Stimulated activated CD4-positive, alpha-beta T cell treated with anti-CD3 and anti-CD28 coated beads, TNF-alpha, amount 100 ng/mL, for 48 hours (primary cell): ENCODE measurements at regions not wholly inside any gene's neighbourhood (a gene's known extent, or its start where the extent isn't known, plus 50 kb on each side); places are given as distances from the start of the nearest gene placed in this dataset.

Experiments used
- DNase-seq, 3 donors: peaks; one replicate each; pipeline ENCODE4 v3.0.0-alpha.2; 2020; ENCODE audit warnings: low read depth in 3 of 3

DNA sequence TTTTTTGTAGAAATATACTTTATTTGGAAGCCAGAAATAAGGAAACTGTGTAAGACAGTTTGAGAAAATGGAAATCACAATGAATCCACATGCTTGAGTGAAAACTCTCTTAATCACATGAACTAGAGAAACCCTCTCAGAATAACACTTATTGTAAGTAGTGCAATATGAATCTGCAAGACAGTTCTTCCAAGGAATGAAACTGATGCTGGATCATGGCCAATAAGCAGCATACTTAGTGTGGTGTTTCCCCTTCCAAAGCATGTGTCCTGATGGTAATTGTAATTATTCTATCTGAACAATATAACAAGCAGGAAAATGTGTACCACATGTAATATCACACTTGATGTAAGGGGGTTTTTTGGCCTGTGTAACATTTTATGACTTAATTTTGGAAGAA lies 1870.5 kb upstream of the TENM3 start:
- no peak for DNase-seq

DNA sequence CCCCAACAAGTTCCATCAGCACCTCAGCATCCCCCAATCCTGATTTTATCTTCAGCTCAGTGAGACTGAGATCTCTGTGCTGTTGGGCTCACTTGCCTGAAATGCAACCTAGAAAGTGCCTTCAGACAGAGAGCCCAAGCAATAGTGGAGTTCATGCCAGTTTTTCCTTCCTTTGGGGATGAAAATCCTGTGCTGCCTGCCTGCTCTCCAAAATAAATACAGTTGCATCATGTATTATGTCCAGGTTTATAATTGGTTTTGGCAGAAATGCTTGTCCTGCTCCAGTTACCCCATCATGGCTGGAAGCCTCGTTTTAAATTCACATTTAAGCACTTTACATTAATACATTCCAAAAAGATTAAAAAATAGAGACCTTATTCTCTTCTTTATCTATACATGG lies 1865.5 kb upstream of the TENM3 start:
- no peak for DNase-seq

DNA sequence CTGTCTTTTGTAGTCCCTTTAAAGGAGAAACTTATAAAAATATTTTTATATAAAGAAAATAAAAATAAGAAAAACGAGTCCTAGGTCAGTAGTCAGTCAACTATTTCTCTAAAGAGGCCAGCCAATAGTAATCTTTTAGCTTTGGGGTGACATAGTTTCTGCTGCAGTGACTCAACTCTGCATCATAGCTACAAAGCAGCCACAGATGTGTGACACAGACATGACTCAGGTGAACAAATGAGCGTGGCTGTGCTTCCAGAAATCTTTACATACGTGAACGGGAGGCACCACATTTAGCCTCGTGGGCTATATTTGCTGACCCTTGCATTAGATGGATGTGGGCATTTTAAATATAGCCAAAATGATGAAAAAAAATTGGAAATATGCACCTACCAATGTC lies 1862.5 kb upstream of the TENM3 start:
- DNase-seq: no peak

DNA sequence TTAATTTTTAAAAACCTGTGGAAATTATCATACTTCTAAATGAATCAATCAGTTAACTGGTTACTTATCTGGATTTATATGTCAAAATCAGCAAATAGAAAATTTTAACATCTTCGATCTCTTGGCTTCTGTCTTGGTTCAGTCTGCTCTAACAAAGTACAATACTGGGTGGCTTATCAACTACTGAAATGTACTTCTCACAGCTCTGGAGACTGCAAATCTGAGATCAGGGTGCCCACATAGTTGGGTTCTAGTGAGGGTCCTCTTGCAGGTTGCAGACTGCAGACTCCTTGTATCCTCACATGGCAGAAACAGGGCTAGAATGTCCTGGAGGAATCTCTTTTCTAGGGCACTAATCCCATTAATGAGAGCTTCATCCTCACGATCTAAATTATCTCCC lies 1851.6 kb upstream of the TENM3 start:
- no peak for DNase-seq

DNA sequence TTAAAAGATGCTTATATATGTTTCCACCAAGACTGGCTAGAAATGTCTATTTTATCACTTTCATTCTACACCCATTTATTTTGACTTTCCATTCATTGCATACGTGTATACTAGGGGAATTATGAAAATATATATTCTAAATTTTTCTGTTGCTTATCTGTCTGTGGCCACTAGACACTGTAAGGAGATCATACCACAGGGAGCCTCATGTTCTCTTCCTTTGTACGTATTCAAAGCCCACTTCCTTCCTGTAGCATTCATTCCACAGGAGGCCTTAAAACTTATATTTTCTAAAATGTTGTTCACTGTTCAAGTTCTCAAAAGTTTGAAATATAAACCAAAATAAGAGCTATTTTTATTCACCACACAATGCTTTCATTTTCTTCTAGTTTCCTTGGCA lies 1848.9 kb upstream of the TENM3 start:
- DNase-seq: no peak

DNA sequence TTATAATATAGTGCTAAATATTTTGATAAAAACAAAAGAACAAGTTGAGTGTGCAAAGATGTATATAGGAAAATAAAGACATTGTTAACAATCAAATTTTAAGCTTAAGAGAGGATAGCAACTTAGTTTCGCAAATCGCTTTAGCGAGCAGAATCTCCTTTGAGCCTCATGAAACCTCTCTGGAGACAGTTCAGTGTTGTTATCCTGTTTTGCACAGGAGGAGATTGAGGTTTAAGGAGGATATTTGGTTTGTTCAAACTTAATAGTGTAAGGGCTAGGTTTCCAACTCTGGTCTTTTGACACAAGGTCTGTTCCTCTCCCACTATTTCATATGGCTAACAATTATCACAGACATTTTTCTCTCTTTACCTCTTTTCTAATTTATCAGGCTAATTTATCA lies 1848.5 kb upstream of the TENM3 start:
- DNase-seq: no peak

DNA sequence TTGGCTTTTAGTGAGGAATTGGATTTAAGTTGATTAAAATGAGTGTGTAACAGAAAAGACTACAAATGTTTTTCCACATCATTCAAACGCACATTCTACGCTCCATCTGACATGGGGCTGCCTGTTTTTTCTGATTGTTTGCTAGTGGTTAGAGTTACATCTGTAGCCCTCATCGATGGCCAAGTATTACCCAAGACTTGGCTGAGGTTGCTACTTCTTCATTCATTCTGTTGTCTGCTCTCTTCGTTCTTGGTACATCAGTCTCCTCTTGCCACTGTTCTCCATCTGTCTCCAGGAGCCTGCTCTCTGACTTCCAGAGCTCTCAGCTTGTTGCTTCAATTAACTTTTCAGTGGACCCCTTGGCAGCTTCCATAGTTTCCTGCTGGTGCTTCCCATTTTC lies 1844.6 kb upstream of the TENM3 start:
- DNase-seq: no peak

DNA sequence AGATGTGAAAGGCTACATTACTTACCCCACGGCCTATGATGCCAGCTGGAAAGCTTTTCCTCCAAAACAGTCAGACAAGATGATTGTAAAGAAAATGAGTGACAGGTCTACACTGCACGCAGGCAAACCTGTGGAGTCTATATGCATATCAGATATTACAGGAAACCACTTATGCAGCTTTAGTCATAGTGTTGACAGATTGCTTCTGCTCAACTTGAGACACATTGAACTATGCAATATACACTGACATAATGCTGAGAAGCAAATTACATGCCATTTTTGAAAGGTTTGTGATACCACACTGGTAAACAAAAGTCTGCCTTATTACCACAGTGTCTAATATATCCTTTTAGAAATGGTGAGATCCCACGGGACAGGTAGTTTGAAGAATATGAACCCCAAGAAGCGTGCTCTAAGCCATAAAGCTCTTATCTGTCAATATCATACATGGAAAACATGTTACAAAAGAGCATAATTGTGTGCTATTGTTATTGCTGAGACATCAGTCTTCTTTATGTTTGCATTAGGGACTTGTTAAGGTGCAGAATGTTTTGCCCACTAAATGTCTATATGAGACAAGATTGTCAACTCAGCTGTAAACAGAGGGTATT lies 1835.8 kb upstream of the TENM3 start:
- no peak for DNase-seq

DNA sequence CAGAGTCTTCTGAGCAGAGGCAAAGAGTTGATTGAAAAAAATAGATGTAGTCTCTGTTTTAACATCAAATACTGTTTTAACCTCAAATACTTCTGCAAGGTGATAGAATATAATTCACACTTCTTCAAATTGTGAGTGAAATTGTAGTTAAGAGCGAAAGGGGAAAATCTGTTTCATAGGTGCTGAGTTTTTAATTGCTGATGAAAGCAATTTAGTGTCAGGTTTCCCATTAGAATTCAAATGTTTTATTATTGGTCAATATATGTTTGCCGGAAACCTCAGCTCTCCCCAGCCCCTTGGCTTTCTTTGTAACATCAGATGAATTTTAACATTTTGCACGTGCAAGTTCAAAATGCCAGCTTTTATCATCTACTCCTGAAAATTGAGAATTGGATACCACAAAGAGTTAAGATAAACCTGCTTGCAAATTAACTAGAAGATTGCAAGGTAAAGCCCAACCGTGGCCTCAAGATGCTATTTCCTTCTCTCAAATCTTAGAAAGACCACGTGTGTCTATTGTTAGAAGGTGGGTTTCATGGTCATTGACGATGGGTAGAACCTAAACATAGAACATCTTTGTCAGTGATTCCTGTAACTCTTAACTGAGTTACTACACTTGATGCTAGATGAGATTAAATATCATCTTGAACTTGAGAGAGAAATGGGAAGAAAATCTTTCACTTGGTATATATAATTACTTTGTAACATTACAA lies 1824.2 kb upstream of the TENM3 start:
- DNase-seq: no peak

DNA sequence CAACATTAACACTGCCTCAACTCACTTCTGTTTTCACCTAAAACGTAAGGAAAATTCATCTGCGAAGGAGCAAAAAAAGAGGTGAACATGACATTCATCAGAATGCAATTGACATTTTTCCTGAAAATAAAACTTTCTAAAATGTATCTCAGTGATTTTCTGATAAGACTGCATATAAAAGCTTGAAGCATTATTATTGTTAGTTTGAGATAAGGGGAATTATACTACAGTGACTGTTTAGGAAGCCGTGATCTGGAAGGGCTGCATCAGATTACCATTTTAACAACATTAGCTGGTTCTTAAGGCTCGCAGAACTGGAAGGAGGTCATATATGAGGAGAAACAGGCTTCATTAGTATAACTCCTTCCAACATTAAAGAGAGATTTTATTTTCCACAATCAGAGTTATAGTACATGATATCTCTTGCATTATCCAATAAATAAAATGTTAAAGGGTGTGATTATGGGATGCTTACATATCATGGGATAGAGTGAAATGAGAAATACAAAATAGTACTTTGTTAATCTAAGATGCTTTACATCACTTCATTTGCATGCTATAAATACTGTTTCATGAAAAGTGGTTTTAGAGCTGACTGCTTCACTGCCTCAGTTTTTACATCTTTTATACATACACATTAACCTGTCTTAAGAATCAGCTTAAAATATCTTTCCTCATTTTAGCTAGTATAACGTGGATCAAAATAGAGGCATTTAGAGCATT lies 1820.1 kb upstream of the TENM3 start:
- DNase-seq: no peak

DNA sequence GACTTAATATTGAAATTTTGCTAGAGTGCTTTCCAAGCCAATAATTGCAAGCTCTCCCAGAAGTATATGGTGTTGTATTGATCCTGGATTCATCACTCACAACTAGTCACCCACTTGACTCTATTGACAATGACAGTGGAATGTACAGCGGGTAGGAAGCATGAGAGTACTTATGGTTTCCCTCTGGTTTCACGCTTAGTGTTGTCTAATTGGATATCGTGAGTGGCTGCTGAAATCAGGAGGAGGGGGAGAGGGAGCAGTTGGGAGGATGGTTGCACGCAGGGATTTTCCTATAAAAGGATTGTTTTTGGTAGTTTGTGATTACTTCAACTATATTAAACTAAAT lies 1819.5 kb upstream of the TENM3 start:
- no peak for DNase-seq

DNA sequence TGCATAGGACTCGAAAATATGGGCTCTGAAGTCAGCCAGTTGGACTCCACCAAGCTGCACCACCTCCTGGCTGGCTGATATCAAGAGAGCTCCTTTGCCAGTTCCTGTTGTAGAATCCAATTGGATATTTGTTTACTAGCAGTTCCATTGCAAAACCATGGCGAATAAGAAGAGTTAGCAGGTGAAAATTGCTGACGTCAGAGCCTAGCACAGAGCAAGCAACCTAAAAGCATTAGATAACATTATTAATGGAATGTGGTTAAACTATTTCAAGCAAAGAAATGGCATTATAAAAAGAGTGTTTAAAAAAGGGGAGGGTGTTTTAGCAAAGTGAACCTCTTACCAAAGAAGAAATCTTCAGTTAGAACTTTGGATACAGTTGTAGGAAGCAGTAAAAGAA lies 1816.3 kb upstream of the TENM3 start:
- DNase-seq: no peak

DNA sequence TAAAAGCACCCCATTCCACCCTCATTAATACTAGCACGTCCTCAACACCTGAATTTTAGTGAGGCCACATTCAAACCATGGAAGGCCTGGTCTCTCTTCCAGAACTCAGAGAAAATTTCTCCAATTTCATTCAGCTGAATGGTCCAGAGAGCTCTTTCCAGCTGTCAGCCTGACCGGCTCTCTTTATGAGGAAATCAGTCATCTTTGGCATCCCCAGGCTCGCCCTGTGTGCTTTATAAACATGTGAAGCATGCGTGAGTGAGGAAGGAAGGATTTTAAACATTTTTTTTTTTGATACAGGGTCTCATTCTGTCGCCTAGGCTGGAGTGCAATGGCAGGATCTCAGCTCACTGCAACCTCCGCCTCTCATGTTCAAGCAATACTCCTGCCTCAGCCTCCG lies 1812.9 kb upstream of the TENM3 start:
- DNase-seq: no peak

DNA sequence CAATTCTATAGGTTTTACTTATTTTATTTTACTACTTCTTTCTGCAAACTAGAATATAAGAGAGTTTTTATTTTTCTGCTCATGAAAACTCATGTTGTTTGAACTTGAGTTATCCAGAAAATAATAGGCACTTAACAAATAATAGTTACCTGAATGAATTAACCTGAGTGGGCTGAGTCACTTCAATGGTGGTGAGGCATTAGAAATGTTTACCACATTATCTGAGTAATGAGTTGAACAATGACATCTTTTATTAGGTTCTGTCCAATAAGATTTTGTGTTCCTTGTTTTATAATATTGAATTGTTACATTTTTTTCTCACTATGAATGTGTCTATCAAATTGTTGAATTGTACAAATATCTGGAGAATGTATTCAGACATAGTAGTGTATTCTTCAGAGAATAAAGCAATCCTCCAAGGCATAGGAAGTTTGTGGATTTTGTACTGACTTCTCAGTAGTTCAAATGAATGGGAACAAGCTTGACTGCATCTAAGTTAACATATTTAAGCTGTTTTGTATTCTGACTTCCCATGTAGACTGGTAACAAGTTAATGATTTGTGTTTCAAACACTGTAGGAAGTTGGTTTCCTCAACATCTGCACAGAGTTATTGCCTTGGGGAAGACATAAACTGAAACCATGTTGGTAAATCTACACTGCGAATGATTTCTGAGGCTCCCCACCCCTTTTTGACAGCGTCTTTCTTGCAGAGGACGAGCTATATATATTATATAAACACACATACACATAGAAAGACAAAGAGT lies 1808.9 kb upstream of the TENM3 start:
- no peak for DNase-seq

DNA sequence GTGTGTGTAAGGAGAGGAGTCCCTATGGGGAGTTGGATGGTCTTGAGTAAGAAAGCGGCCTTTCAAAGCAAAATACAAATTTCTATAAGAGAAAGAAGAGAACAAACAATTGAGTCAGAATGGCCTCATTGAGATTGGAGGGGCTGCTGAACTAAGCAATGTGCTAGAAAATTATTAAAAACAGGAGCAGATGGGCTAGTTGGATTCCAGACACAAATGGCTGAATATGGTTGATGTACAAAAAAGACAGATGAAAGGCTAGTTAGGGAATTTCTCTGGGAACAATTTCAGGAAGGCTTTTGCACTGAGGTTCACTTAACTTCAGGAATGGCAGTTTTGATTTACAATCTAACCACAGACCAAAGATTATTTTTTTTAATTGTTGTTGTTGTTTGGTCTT lies 1806.8 kb upstream of the TENM3 start:
- no peak for DNase-seq

DNA sequence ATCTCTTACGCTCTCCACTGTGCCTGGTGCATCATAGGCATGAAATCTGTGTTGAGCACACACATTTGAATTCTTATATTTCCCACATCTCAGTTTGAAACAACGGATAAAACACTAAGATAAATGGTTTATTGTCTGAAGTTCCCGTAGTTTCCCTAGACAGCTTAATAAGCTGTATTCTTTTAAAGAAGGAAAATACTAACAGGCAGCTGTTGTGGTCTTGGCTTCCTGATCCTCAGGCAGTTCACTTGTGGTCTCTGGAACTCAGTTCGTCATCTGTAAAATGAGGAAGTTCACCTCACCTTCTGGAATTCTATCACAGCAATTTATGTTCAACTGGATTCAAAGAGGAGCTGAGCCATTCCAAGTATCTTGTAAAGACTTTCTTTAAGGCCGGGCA lies 1805.6 kb upstream of the TENM3 start:
- no peak for DNase-seq

DNA sequence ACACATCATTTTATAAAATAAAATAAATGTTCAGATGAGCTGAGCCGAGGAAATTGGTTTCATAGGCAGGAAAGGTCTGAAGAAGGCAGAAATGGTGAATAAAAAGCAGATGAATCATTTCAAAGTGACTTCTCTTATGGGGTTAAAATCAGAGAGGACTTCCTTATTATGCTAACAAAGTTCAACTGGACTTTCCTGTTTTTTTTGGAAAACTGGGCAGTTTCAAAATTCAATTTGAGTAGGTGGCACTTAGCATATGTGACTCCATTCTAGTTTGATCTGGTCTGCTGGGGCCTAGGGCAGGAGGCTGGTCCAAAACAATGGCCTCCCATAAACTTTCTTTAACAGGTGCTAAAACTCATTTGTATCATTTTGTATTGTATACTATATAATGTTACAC lies 1794.9 kb upstream of the TENM3 start:
- no peak for DNase-seq

DNA sequence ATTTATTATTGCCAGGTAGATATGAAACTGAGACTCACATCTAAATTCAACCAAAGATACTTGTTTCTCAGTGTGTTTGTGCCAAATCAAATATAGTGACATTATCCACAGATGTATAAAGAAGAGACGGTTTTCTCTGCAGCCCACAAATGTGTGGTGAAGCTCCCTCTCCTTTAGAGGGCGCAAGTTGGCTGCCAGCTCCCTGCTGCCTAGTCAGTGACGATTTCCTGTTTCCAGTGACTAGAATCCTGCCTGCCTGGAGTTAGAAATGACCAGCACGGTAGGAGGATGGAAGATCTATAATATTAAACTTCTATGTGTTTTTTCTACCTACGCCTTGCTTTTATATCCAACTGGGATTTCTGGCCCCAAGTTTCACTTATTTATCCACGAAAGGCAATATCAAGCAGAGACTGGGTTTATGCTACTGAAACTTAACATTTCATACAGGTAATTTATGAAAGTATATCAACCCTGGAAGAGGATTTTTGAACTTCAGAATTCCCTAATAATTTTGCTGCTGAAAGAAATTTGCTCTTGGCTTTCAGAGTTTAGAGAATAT lies 1793.7 kb upstream of the TENM3 start:
- DNase-seq: no peak

DNA sequence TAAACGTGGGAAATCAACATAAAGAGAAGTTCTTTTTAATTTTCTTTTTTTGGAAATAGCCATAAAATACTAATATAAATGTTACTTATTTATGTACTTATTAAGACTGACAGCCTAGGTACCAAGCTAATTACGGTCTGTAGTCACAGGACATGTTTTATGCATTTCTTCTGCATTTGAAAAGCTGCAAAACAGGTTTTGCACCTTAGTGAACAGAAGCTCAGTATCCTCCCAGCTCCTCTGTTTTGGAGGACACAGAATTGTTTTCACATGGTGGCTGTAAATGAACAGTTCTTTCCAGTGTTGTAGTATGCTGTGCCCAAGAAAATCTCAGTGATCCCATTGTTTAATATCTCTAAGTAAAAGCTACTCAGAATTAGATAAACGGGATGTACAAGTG lies 1788.0 kb upstream of the TENM3 start:
- no peak for DNase-seq

DNA sequence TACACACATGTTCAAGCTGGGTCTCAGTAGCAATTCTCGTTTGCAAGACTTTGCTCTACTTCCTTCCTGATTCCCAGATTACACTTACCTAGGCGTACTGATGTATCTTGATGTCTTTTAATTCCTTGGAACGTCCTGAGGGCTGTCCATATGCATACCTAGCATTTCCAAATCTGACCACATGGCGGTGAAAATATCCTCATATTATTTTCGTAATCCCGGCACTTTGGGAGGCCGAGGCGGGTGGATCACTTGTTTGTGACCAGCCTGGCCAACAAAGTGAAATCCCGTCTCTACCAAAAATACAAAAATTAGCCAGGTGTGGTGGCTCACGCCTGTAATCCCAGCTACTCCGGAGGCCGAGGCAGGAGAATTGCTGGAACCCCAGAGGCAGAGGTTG lies 1786.3 kb upstream of the TENM3 start:
- no peak for DNase-seq

DNA sequence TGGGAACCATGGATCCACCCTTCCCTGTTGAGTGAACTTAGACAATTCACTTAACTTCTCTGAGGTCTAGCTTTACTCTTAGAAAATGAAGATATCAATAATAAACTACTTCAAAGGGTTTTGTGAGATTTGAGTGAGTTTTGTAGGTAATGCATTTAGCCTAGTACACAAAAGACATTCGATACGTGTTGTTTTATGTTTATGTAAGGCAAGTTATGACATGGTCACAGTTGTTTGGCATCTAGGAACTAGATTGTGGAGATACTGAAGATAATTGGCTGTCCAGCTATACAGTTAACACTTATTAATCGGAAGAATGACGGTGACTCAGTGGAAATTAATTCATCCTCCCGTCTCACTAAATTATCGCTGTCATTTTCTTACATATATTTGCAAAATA lies 1781.1 kb upstream of the TENM3 start:
- DNase-seq: no peak

DNA sequence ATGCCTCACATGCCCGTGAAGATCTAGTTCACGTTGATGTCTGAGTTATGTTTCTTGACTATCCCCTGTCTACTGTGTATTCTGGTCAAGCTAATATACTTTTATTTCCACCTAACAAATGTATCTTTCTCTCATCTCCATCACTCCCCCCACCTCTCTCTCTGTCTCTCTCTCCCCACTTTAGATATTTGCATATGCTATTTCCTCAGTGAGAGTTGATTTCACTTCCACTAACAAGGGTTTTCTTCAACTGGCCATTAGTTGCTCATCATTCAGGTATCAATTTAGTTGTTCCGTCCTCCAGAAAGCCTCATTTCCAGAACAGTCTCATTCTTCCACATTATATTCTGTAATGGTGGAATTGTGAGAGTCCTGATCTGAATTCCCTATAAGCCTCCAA lies 1777.8 kb upstream of the TENM3 start:
- DNase-seq: no peak
